BLaER1 treated with 17β-estradiol and CSF1 and Interleukin-3, amounts not matched to agents 10 nM and 100 nM (cell line): ENCODE measurements at regions not wholly inside any gene's neighbourhood (a gene's known extent, or its start where the extent isn't known, plus 50 kb on each side); places are given as distances from the start of the nearest gene placed in this dataset.
"Not testable (repeated sequence)": the region's sequence is repeated elsewhere in the genome, so short reads cannot be mapped to it uniquely, and the experiment has no call there.

Source experiments
- H3K27ac ChIP-seq, 11 experiments: shearing (Covaris generic); formaldehyde crosslinking; 2 replicates each; pipeline ENCODE4 v1.8.1; 2022
- H3K27me3 ChIP-seq, 11 experiments: shearing (Covaris generic); formaldehyde crosslinking; 2 replicates each; pipeline ENCODE4 v1.8.1; 2022
- H3K36me3 ChIP-seq, 11 experiments: shearing (Covaris generic); formaldehyde crosslinking; 2 replicates each; pipeline ENCODE4 v1.8.1; 2022
- H3K4me1 ChIP-seq, 10 experiments: shearing (Covaris generic); formaldehyde crosslinking; 2 replicates each; pipeline ENCODE4 v1.8.1; 2022
- H3K4me2 ChIP-seq, 11 experiments: shearing (Covaris generic); formaldehyde crosslinking; 2 replicates each; pipeline ENCODE4 v1.8.1; 2022
- H3K4me3 ChIP-seq, 10 experiments: shearing (Covaris generic); formaldehyde crosslinking; 2 replicates each; pipeline ENCODE4 v1.8.1; 2022
- H3K9ac ChIP-seq, 11 experiments: shearing (Covaris generic); formaldehyde crosslinking; 2 replicates each; pipeline ENCODE4 v1.8.1; 2022
- H3K9me3 ChIP-seq, 11 experiments: shearing (Covaris generic); formaldehyde crosslinking; replicated peaks in 1 of 11; 2 replicates each; pipeline ENCODE4 v1.8.1; 2022
- H4K20me1 ChIP-seq, 11 experiments: shearing (Covaris generic); formaldehyde crosslinking; 2 replicates each; pipeline ENCODE4 v1.8.1; 2022
- Cebpa-rat ChIP-seq, 11 experiments: shearing (Covaris generic); IDR thresholded peaks; 2 replicates each; pipeline ENCODE4 v1.8.1; 2022

DNA sequence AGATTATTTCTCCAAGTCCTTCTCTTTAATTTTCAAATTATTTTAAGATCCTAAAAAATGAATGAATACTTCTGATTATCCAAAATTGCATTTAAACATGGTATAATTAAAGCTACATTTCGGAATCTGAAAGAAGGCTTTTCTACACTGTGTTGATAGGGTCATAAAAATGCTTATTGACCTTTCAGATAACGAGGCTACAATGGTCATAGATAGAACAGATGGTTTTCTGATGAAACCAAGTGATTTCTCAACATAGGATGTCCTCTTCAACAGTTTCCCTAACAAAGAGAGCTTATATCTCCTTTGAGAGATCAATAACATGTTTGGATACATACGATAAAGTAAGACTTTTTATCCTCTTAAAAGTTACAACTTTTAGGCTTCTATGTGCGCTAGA, 201.1 kb downstream of the PTH2R start:
- Histone ChIP-seq H3K4me1 (no peaks in the 10 kb centered on the region), H3K9me3 (peaks cover 0 to 5% (median 0%) of the 10 kb centered on the region in 11 experiments; a peak in 1 of 22 replicates)

DNA sequence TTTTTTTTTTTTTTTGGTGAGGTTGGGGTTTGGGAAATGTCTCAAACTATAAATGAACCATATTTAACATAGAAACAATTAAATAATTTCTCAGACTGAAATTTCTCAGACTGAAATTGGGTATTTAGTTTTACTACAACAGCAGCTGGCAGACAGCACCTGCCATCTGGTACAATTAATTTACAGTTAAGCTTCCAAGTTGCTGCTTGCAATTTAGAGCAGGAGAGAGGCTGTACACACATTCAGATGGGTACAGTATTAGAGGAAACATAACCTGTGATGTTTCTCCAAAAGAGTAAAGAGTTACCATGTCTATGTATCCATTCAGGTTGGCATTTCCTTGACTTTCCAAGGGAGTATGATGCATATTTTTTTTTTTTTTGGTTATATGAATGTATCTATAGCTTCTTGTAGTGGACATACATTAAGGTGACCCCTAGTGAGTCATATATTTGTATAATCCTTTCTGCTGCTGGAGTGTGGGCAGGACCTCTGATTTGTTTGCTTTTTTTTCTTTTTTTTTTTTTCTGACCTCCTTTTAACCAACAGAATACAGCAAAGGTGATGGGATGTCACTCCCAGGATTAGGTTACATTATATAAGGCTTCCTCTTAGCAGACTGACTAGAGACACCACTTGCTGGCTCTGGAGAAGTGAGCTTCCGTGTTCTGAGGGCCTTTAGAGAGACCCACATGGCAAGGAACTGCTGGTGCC, 201.7 kb downstream of the PTH2R start:
- H3K27ac ChIP-seq: no peak overlapping the region
- no peaks in the 10 kb centered on the region for H3K4me1 ChIP-seq
- no peaks in the 10 kb centered on the region for H3K27me3 ChIP-seq
- peaks cover 0 to 5% (median 0%) of the 10 kb centered on the region in 11 experiments; a peak in 1 of 22 replicates for H3K9me3 ChIP-seq
- no peak for TF ChIP-seq Cebpa-rat (IDR thresholded peaks at IDR 0.05)
- H4K20me1 ChIP-seq: no peaks in the 10 kb centered on the region
- no peaks in the 10 kb centered on the region for H3K36me3 ChIP-seq
- H3K4me2 ChIP-seq: no peak overlapping the region
- H3K4me3 ChIP-seq: no peak overlapping the region
- H3K9ac ChIP-seq: no peak overlapping the region

More for the DNA sequence above, 201.1 kb downstream of the PTH2R start:
- Histone ChIP-seq H3K4me2 (no peak overlapping the region), H3K9ac (no peak overlapping the region), H3K4me3 (no peak overlapping the region), H4K20me1 (no peaks in the 10 kb centered on the region), H3K36me3 (no peaks in the 10 kb centered on the region), H3K27me3 (no peaks in the 10 kb centered on the region), H3K27ac (no peak overlapping the region)
- no peak for TF ChIP-seq Cebpa-rat (IDR thresholded peaks at IDR 0.05)

DNA sequence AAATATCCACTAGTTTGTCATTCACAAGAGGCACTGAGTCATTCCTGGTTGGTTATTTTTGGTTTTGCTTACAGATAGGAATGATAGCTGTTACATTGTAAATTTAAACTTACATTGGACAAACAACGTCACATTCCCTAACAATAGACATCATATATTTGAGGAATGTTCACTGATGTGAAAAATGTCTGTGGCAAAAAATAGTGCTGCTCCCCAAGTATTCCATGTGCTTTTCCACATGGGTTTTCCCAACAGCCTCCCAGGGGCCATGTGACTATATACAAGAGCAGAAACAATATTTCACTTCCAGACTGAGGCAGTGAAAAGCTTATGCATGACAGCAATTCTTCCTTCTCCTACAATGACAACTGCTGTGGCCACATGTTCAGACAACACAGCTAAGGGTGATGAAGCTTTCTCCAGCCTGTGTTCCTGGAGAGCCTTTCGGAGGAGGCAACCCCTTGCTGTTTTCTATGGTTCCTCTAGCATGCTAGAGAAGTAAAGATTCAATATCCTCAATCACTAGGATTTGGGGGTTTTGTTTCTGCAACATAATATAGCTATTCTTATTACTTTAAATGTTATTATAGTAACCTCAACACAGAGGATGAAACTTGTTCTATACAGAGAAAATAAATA, 202.7 kb downstream of the PTH2R start:
- Histone ChIP-seq H3K36me3 (no peaks in the 10 kb centered on the region), H4K20me1 (no peaks in the 10 kb centered on the region), H3K27ac (no peak overlapping the region), H3K4me3 (no peak overlapping the region), H3K27me3 (no peaks in the 10 kb centered on the region), H3K4me2 (no peak overlapping the region), H3K9ac (no peak overlapping the region), H3K4me1 (no peaks in the 10 kb centered on the region), H3K9me3 (peaks cover 0 to 5% (median 0%) of the 10 kb centered on the region in 11 experiments; a peak in 1 of 22 replicates)
- TF ChIP-seq Cebpa-rat (IDR thresholded peaks at IDR 0.05): no peak

DNA sequence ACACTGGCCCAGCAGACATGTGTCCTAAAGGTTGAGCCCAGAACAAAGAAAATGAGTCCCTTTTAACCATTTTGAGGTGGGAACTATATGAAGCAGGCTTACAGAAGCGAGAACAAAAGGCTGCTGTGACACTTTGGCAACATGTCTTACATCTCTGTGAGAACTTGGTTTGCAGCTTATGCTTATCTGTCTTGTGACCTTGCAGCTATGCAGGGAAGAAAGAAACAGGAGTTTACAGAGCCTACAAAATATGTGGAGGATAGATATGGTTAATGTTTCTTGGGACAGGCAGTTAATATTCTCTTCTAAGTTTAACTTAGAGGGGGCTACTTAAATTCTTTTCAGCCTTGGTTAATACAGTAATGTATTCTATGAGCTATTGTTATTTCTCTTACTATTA, 209.1 kb downstream of the PTH2R start:
- H3K4me2 ChIP-seq, H3K36me3 ChIP-seq, H3K4me1 ChIP-seq, H3K9me3 ChIP-seq, H4K20me1 ChIP-seq, H3K27me3 ChIP-seq, H3K27ac ChIP-seq, H3K9ac ChIP-seq, H3K4me3 ChIP-seq: not testable (repeated sequence)

DNA sequence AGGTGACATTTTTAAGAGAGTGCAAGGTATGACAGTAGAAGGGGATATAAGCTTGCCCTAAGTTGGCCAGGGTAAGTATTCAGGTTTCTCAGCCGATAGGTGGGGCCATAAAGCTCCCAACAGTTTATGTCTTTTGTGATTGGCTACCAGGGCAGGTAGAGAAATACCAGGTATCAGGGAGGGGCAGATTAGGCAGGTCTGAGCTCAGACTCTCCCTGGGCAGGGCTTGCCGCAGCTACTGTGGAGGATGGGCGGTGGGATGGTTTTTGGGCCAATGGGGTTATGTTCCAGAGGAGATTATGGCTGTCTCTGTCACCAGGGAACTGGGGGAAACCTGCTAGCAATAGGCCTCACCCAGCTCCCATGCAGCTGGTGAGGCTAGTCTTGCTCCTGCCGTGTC, 211.6 kb downstream of the PTH2R start:
- TF ChIP-seq Cebpa-rat (IDR thresholded peaks at IDR 0.05): no peak
- no peaks in the 10 kb centered on the region for H4K20me1 ChIP-seq
- no peak overlapping the region for H3K9ac ChIP-seq
- no peaks in the 10 kb centered on the region for H3K9me3 ChIP-seq
- no peaks in the 10 kb centered on the region for H3K4me1 ChIP-seq
- no peak overlapping the region for H3K27ac ChIP-seq
- H3K4me3 ChIP-seq: no peak overlapping the region
- H3K4me2 ChIP-seq: no peak overlapping the region
- no peaks in the 10 kb centered on the region for H3K27me3 ChIP-seq
- no peaks in the 10 kb centered on the region for H3K36me3 ChIP-seq

DNA sequence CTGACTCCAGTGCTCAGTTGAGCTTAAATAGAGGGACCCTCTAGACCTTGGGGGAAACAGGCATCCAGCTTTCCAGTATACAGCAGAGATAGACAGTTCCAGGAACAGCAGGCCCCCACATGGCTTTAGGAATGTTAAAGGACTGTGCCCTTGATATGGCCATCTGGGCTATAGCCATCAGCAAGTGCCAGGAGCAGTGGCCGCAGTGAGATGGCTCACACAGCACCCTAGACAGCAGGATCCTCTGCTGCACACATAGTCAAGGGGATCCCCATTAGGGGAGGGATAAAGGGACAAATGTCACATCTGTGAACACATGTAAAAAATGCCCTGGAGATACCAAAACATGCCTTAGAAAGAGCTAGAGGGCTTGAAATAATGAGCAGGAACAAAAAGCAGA, 213.4 kb downstream of the PTH2R start:
- H3K9ac ChIP-seq: no peak overlapping the region
- H3K4me3 ChIP-seq: no peak overlapping the region
- no peaks in the 10 kb centered on the region for H4K20me1 ChIP-seq
- H3K4me1 ChIP-seq: no peaks in the 10 kb centered on the region
- no peaks in the 10 kb centered on the region for H3K9me3 ChIP-seq
- no peak overlapping the region for H3K27ac ChIP-seq
- H3K36me3 ChIP-seq: no peaks in the 10 kb centered on the region
- no peak overlapping the region for H3K4me2 ChIP-seq
- no peaks in the 10 kb centered on the region for H3K27me3 ChIP-seq
- no peak for TF ChIP-seq Cebpa-rat (IDR thresholded peaks at IDR 0.05)

DNA sequence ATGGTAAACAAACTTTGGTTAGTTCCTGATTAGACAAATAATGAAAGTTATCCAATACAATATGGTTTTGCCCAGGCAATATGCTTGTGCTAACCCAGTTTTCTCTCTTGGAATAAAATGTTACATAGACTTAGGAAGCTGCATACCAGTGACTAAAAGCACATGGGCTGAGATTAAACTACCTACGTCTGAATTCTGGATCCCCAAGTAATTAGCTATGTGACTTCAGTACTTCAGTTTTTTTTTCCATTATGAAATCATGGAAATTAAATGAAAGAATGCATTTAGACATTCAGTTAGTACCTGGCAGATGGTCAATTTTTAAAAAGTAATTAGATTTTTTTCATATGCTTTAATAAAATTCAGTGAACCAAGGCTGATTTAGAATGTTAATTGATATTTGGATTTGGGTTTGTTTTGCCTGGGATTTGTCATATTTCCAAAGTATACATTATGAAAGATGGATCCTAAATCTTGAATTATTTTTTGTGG, 213.9 kb downstream of the PTH2R start:
- H3K9ac ChIP-seq: no peak overlapping the region
- no peak overlapping the region for H3K27ac ChIP-seq
- H3K4me1 ChIP-seq: no peaks in the 10 kb centered on the region
- no peak for TF ChIP-seq Cebpa-rat (IDR thresholded peaks at IDR 0.05)
- no peaks in the 10 kb centered on the region for H4K20me1 ChIP-seq
- H3K27me3 ChIP-seq: no peaks in the 10 kb centered on the region
- no peaks in the 10 kb centered on the region for H3K9me3 ChIP-seq
- no peak overlapping the region for H3K4me2 ChIP-seq
- H3K4me3 ChIP-seq: no peak overlapping the region
- no peaks in the 10 kb centered on the region for H3K36me3 ChIP-seq

DNA sequence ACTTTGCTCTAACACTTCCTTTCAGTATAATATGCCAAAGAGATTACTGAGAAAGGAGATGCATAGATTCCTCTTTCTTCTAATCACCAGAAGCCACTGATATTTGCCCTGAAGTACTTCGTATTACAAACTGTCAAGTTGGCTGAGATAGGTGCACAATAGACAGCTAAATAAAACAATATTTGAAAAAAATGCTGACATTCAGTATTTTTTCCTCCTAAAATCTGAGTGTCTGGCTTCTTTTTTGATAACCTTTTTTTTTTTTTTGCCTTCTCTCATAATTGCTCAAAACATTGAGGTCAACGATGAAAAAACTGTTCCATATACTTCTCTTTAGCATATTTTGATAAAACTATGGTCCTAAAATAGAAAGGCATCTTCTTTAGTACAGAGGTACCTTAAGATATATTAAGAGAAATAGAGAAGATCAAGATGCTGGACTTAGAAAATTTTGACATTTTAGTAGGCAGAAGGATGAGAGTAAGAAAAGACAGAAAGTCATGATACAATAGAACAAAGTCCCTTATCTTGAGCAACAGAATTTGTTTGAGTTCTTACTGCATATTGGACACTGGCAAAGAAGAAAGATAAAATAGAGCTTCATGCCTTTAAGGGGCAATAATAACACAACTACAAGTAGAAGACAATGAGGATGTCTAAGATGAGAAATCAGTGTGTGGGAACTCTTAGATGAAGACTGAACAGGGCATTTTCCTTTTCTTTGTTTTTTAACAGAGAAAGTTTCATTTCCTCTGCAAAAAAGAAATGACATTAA, 220.7 kb downstream of the PTH2R start:
- no peaks in the 10 kb centered on the region for H3K4me1 ChIP-seq
- H3K9me3 ChIP-seq: no peaks in the 10 kb centered on the region
- H4K20me1 ChIP-seq: no peaks in the 10 kb centered on the region
- H3K4me3 ChIP-seq: no peak overlapping the region
- H3K27me3 ChIP-seq: no peaks in the 10 kb centered on the region
- TF ChIP-seq Cebpa-rat (IDR thresholded peaks at IDR 0.05): no peak
- H3K9ac ChIP-seq: no peak overlapping the region
- H3K4me2 ChIP-seq: no peak overlapping the region
- H3K36me3 ChIP-seq: no peaks in the 10 kb centered on the region
- H3K27ac ChIP-seq: no peak overlapping the region

DNA sequence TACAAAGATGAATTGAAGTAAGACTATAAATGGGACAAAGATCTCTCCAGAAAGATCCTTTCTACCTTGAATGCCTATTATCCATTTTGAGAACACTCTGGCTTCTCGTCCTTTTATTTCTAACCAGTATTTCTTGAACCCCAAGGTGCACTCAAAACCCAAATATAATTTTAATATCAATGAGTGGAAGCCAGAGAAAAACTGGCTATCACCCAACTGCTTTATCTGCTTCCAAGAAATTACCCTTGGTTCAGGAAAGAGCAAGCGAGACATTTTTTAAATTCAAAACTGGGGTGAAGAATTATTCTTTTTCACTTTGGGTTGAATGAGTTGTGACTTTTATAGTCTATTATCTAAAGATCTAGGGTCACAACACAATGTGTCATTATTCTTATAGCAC, 221.3 kb downstream of the PTH2R start:
- Histone ChIP-seq H3K27ac (no peak overlapping the region), H3K9me3 (no peaks in the 10 kb centered on the region), H4K20me1 (no peaks in the 10 kb centered on the region), H3K27me3 (no peaks in the 10 kb centered on the region), H3K36me3 (no peaks in the 10 kb centered on the region), H3K9ac (no peak overlapping the region), H3K4me2 (no peak overlapping the region), H3K4me1 (no peaks in the 10 kb centered on the region), H3K4me3 (no peak overlapping the region)
- TF ChIP-seq Cebpa-rat (IDR thresholded peaks at IDR 0.05): no peak
